Adipocyte (in vitro differentiated cells): ENCODE measurements at regions not wholly inside any gene's neighbourhood (a gene's known extent, or its start where the extent isn't known, plus 50 kb on each side); places are given as distances from the start of the nearest gene placed in this dataset.

ENCODE experiments used
- DNase-seq: peaks from one replicate; pipeline ENCODE4 v3.0.0-alpha.2; 2015; ENCODE audit warnings: low read depth
- H3K27me3 ChIP-seq: replicated peaks from 2 replicates; pipeline ENCODE4 v1.7.0; 2013; ENCODE audit warnings: mild to moderate bottlenecking, low read length, moderate library complexity; ENCODE audit not compliant: control insufficient read depth, insufficient read depth
- H3K36me3 ChIP-seq: 2 replicates; pipeline ENCODE4 v1.7.0; 2013; ENCODE audit warnings: low read length, mild to moderate bottlenecking, moderate library complexity; ENCODE audit not compliant: control insufficient read depth, insufficient read depth, severe bottlenecking
- H3K4me1 ChIP-seq: 2 replicates; pipeline ENCODE4 v1.7.0; 2013; ENCODE audit warnings: mild to moderate bottlenecking, low read length, moderate library complexity; ENCODE audit not compliant: control insufficient read depth, insufficient read depth
- H3K4me3 ChIP-seq: 2 replicates; pipeline ENCODE4 v1.7.0; 2013; ENCODE audit warnings: mild to moderate bottlenecking, low read length, moderate library complexity
- H3K9ac ChIP-seq: 2 replicates; pipeline ENCODE4 v1.7.0; 2013; ENCODE audit warnings: mild to moderate bottlenecking, low read length, moderate library complexity
- H3K9me3 ChIP-seq: 2 replicates; pipeline ENCODE4 v1.7.0; 2013; ENCODE audit warnings: mild to moderate bottlenecking, low read length, moderate library complexity; ENCODE audit not compliant: control insufficient read depth

GRCh38 chr2:224325941-224326340 is 76.0 kb downstream of the FAM124B start:
- no peak overlapping the region for H3K9ac ChIP-seq
- H3K4me1 ChIP-seq = no peaks in the 10 kb centered on the region
- DNase-seq = no peak
- H3K27me3 ChIP-seq = peaks cover 23% of the 10 kb centered on the region
- no peaks in the 10 kb centered on the region for H3K9me3 ChIP-seq
- H3K4me3 ChIP-seq = no peak overlapping the region
- no peaks in the 10 kb centered on the region for H3K36me3 ChIP-seq

DNA sequence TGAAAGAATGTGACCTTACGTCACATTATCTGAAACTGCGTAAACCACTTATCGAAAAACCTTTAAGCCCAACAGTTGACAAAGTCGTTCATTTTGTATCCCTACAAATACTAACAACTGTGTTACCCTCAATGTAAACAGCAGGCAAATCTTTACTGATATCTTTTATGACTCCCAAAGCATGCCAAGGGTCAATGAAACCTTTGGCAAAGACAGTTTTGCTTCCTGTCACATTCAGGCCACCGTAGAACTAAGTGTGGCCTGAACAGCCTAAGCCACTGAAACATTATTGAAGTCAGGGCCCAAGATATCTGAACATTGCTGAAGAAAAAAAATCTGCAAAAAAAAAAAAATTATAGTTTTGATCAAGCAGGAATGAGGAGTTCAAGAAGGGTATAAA is 77.3 kb downstream of the FAM124B start:
- no peaks in the 10 kb centered on the region for H3K9me3 ChIP-seq
- DNase-seq = no peak
- H3K4me3 ChIP-seq = no peak overlapping the region
- H3K36me3 ChIP-seq = no peaks in the 10 kb centered on the region
- no peaks in the 10 kb centered on the region for H3K4me1 ChIP-seq
- H3K9ac ChIP-seq = no peak overlapping the region
- peaks cover 30% of the 10 kb centered on the region for H3K27me3 ChIP-seq

GRCh38 chr2:224320660-224321059 is 81.2 kb downstream of the FAM124B start:
- Histone ChIP-seq H3K9ac (no peak overlapping the region), H3K4me3 (no peak overlapping the region), H3K4me1 (no peaks in the 10 kb centered on the region), H3K36me3 (no peaks in the 10 kb centered on the region), H3K27me3 (peaks cover 31% of the 10 kb centered on the region), H3K9me3 (no peaks in the 10 kb centered on the region)
- DNase-seq = no peak

DNA sequence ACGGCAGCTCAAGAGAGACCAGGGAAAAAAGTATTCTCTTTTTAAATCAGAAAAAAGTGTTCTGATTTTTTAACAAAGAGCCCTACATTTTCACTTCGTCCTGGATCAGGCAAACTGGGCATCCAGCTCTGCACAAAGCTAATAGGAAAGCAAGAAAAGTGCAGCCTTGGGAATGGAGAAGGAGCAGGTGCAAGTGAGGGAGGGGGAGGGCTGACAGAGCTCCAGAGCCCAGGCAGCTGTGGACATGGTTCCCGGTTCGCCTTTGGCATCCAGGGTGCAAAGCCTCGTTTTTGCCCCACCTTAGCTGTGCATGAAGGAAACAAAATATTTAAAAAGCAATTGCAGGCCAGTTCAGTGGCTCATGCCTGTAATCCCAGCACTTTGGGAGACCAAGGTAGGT is 82.2 kb downstream of the FAM124B start:
- H3K4me3 ChIP-seq = no peak overlapping the region
- H3K9ac ChIP-seq = no peak overlapping the region
- no peaks in the 10 kb centered on the region for H3K4me1 ChIP-seq
- no peak for DNase-seq
- no peaks in the 10 kb centered on the region for H3K9me3 ChIP-seq
- H3K27me3 ChIP-seq = peaks cover 31% of the 10 kb centered on the region
- H3K36me3 ChIP-seq = no peaks in the 10 kb centered on the region

GRCh38 chr2:224312741-224313140 is 89.2 kb downstream of the FAM124B start:
- no peaks in the 10 kb centered on the region for H3K9me3 ChIP-seq
- H3K27me3 ChIP-seq = peaks cover 7% of the 10 kb centered on the region
- H3K4me3 ChIP-seq = no peak overlapping the region
- no peak overlapping the region for H3K9ac ChIP-seq
- peaks cover 11% of the 10 kb centered on the region for H3K4me1 ChIP-seq
- DNase-seq = no peak
- H3K36me3 ChIP-seq = no peaks in the 10 kb centered on the region

- DNase-seq = no peak
- no peak overlapping the region for H3K4me3 ChIP-seq
- H3K27me3 ChIP-seq = peaks cover 7% of the 10 kb centered on the region
- H3K9ac ChIP-seq = no peak overlapping the region
- no peaks in the 10 kb centered on the region for H3K9me3 ChIP-seq
- no peaks in the 10 kb centered on the region for H3K36me3 ChIP-seq
- H3K4me1 ChIP-seq = peaks cover 11% of the 10 kb centered on the region
These were observed 90.8 kb downstream of the FAM124B start for GRCh38 chr2:224310943-224311625.

- no peak overlapping the region for H3K9ac ChIP-seq
- no peak overlapping the region for H3K4me3 ChIP-seq
- H3K9me3 ChIP-seq = no peaks in the 10 kb centered on the region
- no peaks in the 10 kb centered on the region for H3K36me3 ChIP-seq
- H3K27me3 ChIP-seq = peaks cover 7% of the 10 kb centered on the region
- DNase-seq = no peak
- peaks cover 11% of the 10 kb centered on the region for H3K4me1 ChIP-seq
These were observed 92.7 kb downstream of the FAM124B start for GRCh38 chr2:224309176-224309575.

DNA sequence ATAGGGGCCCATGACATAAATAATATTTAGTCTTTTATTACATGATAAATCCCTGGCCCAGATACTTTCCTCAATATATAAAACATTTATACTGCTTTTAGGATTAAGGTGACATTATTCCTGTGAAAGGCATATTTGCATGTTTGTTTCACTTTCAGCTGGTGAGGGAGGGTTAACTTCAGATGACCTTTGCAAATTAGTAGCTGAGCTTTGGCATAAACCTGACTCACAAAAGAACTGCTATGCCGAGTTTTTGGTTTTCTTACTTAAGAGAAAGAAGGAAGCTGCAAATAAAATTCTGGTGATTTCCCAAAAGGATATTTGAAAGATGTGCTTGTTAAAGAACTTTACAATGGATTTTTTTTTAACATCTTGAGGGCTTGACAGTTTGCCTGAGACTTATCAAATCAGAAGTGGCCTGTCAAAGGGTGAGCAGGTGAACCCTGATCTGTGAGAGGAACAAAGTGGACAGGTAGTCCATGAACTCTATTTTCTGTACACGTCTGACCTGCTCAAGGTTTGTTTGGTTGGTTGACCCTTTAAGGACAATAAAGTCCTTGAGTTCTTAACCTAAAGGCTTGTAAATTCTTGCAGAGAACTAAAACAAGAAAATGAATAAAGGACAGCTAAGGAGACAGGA is 93.5 kb downstream of the FAM124B start:
- H3K36me3 ChIP-seq = no peaks in the 10 kb centered on the region
- H3K9me3 ChIP-seq = no peaks in the 10 kb centered on the region
- H3K4me1 ChIP-seq = peaks cover 11% of the 10 kb centered on the region
- H3K27me3 ChIP-seq = peaks cover 4% of the 10 kb centered on the region
- H3K9ac ChIP-seq = no peak overlapping the region
- no peak for DNase-seq
- no peak overlapping the region for H3K4me3 ChIP-seq

GRCh38 chr2:224302952-224303351 is 99.0 kb downstream of the FAM124B start:
- no peaks in the 10 kb centered on the region for H3K4me1 ChIP-seq
- no peaks in the 10 kb centered on the region for H3K36me3 ChIP-seq
- no peak for DNase-seq
- no peak overlapping the region for H3K4me3 ChIP-seq
- H3K27me3 ChIP-seq = no peaks in the 10 kb centered on the region
- H3K9ac ChIP-seq = no peak overlapping the region
- no peaks in the 10 kb centered on the region for H3K9me3 ChIP-seq

- DNase-seq = no peak
- H3K9ac ChIP-seq = no peak overlapping the region
- H3K27me3 ChIP-seq = no peaks in the 10 kb centered on the region
- no peaks in the 10 kb centered on the region for H3K36me3 ChIP-seq
- H3K4me1 ChIP-seq = no peaks in the 10 kb centered on the region
- no peak overlapping the region for H3K4me3 ChIP-seq
- H3K9me3 ChIP-seq = peaks cover 9% of the 10 kb centered on the region
These were observed 107.9 kb downstream of the FAM124B start for GRCh38 chr2:224293976-224294375.

DNA sequence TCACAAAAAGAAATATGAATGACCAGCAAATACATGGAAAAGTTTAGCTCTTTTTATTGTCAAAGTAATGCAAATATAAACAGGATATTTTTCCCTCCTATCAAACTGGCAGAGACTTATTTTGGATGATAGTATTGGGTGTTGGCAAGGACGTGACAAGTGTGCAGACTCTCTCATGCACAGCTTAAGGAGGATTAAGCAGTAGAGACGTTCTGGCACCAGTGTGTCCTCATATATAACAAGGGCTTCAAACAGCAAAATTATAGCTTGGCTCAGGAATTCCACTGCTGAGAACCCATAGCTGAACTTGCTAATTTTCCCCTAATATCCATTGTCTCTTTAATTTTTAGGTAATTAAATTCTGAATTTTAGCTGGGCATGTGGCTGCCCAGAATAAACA is 114.4 kb downstream of the FAM124B start:
- H3K27me3 ChIP-seq = no peaks in the 10 kb centered on the region
- DNase-seq = no peak

GRCh38 chr2:224286923-224287322 is 115.0 kb downstream of the FAM124B start:
- no peak for DNase-seq
- Histone ChIP-seq H3K27me3 (no peaks in the 10 kb centered on the region), H3K4me1 (peaks cover 10% of the 10 kb centered on the region)

More for the DNA sequence above, 114.4 kb downstream of the FAM124B start:
- no peaks in the 10 kb centered on the region for H3K36me3 ChIP-seq
- H3K9ac ChIP-seq = no peak overlapping the region
- no peaks in the 10 kb centered on the region for H3K9me3 ChIP-seq
- no peak overlapping the region for H3K4me3 ChIP-seq
- peaks cover 10% of the 10 kb centered on the region for H3K4me1 ChIP-seq

More at GRCh38 chr2:224286923-224287322, 115.0 kb downstream of the FAM124B start:
- H3K36me3 ChIP-seq = no peaks in the 10 kb centered on the region
- H3K9me3 ChIP-seq = no peaks in the 10 kb centered on the region
- no peak overlapping the region for H3K4me3 ChIP-seq
- H3K9ac ChIP-seq = no peak overlapping the region
